Prostate gland (tissue), 2 donors: ENCODE measurements at regions not wholly inside any gene's neighbourhood (a gene's known extent, or its start where the extent isn't known, plus 50 kb on each side); places are given as distances from the start of the nearest gene placed in this dataset.

ENCODE experiments used
- CTCF ChIP-seq, 4 experiments: fragments of 200-600 bp in 2 of 4; fragments of 450-650 bp in 2 of 4; sonication (generic) in 2 of 4; IDR thresholded peaks; 1 replicate in 3 of 4; 2 replicates in 1 of 4; pipeline ENCODE4 v1.5.1; 2016 to 2019; ENCODE audit warnings: antibody characterized with exemption in 4 of 4, mild to moderate bottlenecking in 2 of 4, moderate library complexity in 2 of 4
- POLR2A ChIP-seq: fragments of 450-650 bp; IDR thresholded peaks from one replicate; pipeline ENCODE4 v1.6.1; 2016; ENCODE audit warnings: antibody characterized with exemption, mild to moderate bottlenecking

GRCh38 chr1:209344156-209344555 is 239.4 kb upstream of the CAMK1G start:
- TF ChIP-seq POLR2A (no peak), CTCF (IDR thresholded peaks at IDR 0.05) (no peak)
